Muscle layer of colon (tissue), 2 donors: ENCODE measurements at regions not wholly inside any gene's neighbourhood (a gene's known extent, or its start where the extent isn't known, plus 50 kb on each side); places are given as distances from the start of the nearest gene placed in this dataset.

Experiments
- H3K27ac ChIP-seq: one replicate; pipeline ENCODE4 v1.7.0; 2013; ENCODE audit warnings: low read depth, mild to moderate bottlenecking, low read length, moderate library complexity
- H3K27me3 ChIP-seq, 2 donors: one replicate each; pipeline ENCODE4 v1.7.0; 2013; ENCODE audit warnings: low read length in 2 of 2, mild to moderate bottlenecking in 2 of 2; ENCODE audit not compliant: insufficient read depth in 2 of 2, control insufficient read depth in 1 of 2
- H3K36me3 ChIP-seq: one replicate; pipeline ENCODE4 v1.7.0; 2013; ENCODE audit warnings: mild to moderate bottlenecking, low read length; ENCODE audit not compliant: insufficient read depth
- H3K4me1 ChIP-seq: one replicate; pipeline ENCODE4 v1.7.0; 2013; ENCODE audit warnings: mild to moderate bottlenecking, low read length; ENCODE audit not compliant: insufficient read depth
- H3K4me3 ChIP-seq, 2 donors: one replicate each; pipeline ENCODE4 v1.7.0; 2013; ENCODE audit warnings: low read length in 2 of 2, low read depth in 1 of 2, mild to moderate bottlenecking in 1 of 2, moderate library complexity in 1 of 2
- H3K9ac ChIP-seq: one replicate; pipeline ENCODE4 v1.7.0; 2013; ENCODE audit warnings: low read length
- H3K9me3 ChIP-seq: one replicate; pipeline ENCODE4 v1.7.0; 2013; ENCODE audit warnings: mild to moderate bottlenecking, low read length
- donor health status: abdominal sarcoma.
- donor health status: Adenocarcinoma of cecum.

GRCh38 chr5:28165096-28165495 lies 1126.7 kb upstream of the CDH9 start:
- H3K27ac ChIP-seq = no peak overlapping the region
- H3K4me3 ChIP-seq = no peak overlapping the region

GRCh38 chr5:28164568-28164967 lies 1126.2 kb upstream of the CDH9 start:
- H3K27me3 ChIP-seq = no peaks in the 10 kb centered on the region
- no peaks in the 10 kb centered on the region for H3K36me3 ChIP-seq
- H3K4me1 ChIP-seq = no peaks in the 10 kb centered on the region
- H3K9ac ChIP-seq = no peak overlapping the region
- H3K9me3 ChIP-seq = no peaks in the 10 kb centered on the region
- no peak overlapping the region for H3K4me3 ChIP-seq
- no peak overlapping the region for H3K27ac ChIP-seq

More at GRCh38 chr5:28165096-28165495, 1126.7 kb upstream of the CDH9 start:
- no peaks in the 10 kb centered on the region for H3K4me1 ChIP-seq
- no peak overlapping the region for H3K9ac ChIP-seq
- no peaks in the 10 kb centered on the region for H3K27me3 ChIP-seq
- H3K36me3 ChIP-seq = no peaks in the 10 kb centered on the region
- no peaks in the 10 kb centered on the region for H3K9me3 ChIP-seq

GRCh38 chr5:28156981-28157380 lies 1118.6 kb upstream of the CDH9 start:
- no peak overlapping the region for H3K27ac ChIP-seq
- no peaks in the 10 kb centered on the region for H3K27me3 ChIP-seq
- H3K36me3 ChIP-seq = no peaks in the 10 kb centered on the region
- no peak overlapping the region for H3K4me3 ChIP-seq
- H3K9me3 ChIP-seq = no peaks in the 10 kb centered on the region
- H3K4me1 ChIP-seq = no peaks in the 10 kb centered on the region
- no peak overlapping the region for H3K9ac ChIP-seq

GRCh38 chr5:28143519-28143918 lies 1105.1 kb upstream of the CDH9 start:
- H3K36me3 ChIP-seq = no peaks in the 10 kb centered on the region

GRCh38 chr5:28132151-28132550 lies 1093.8 kb upstream of the CDH9 start:
- Histone ChIP-seq H3K9me3 (no peaks in the 10 kb centered on the region), H3K4me1 (no peaks in the 10 kb centered on the region), H3K27me3 (no peaks in the 10 kb centered on the region), H3K4me3 (no peak overlapping the region), H3K27ac (no peak overlapping the region), H3K9ac (no peak overlapping the region), H3K36me3 (no peaks in the 10 kb centered on the region)

More at GRCh38 chr5:28143519-28143918, 1105.1 kb upstream of the CDH9 start:
- no peak overlapping the region for H3K27ac ChIP-seq
- H3K4me1 ChIP-seq = no peaks in the 10 kb centered on the region
- H3K9ac ChIP-seq = no peak overlapping the region
- no peak overlapping the region for H3K4me3 ChIP-seq
- H3K9me3 ChIP-seq = no peaks in the 10 kb centered on the region
- H3K27me3 ChIP-seq = no peaks in the 10 kb centered on the region

GRCh38 chr5:28117691-28118090 lies 1079.3 kb upstream of the CDH9 start:
- Histone ChIP-seq H3K9ac (no peak overlapping the region), H3K9me3 (no peaks in the 10 kb centered on the region), H3K4me3 (no peak overlapping the region)

GRCh38 chr5:28117273-28117672 lies 1078.9 kb upstream of the CDH9 start:
- Histone ChIP-seq H3K27ac (no peak overlapping the region), H3K4me3 (no peak overlapping the region), H3K9me3 (no peaks in the 10 kb centered on the region), H3K36me3 (no peaks in the 10 kb centered on the region), H3K4me1 (no peaks in the 10 kb centered on the region), H3K9ac (no peak overlapping the region), H3K27me3 (no peaks in the 10 kb centered on the region)

More at GRCh38 chr5:28117691-28118090, 1079.3 kb upstream of the CDH9 start:
- no peaks in the 10 kb centered on the region for H3K27me3 ChIP-seq
- no peaks in the 10 kb centered on the region for H3K36me3 ChIP-seq
- H3K4me1 ChIP-seq = no peaks in the 10 kb centered on the region
- H3K27ac ChIP-seq = no peak overlapping the region

GRCh38 chr5:28110781-28111180 lies 1072.4 kb upstream of the CDH9 start:
- no peaks in the 10 kb centered on the region for H3K9me3 ChIP-seq
- H3K27me3 ChIP-seq = no peaks in the 10 kb centered on the region
- no peak overlapping the region for H3K4me3 ChIP-seq
- no peak overlapping the region for H3K9ac ChIP-seq
- H3K4me1 ChIP-seq = no peaks in the 10 kb centered on the region
- no peaks in the 10 kb centered on the region for H3K36me3 ChIP-seq
- H3K27ac ChIP-seq = no peak overlapping the region

- H3K36me3 ChIP-seq = no peaks in the 10 kb centered on the region
Observed at GRCh38 chr5:28104080-28104479, 1065.7 kb upstream of the CDH9 start.

GRCh38 chr5:28084069-28084468 lies 1045.7 kb upstream of the CDH9 start:
- no peak overlapping the region for H3K4me3 ChIP-seq
- no peaks in the 10 kb centered on the region for H3K36me3 ChIP-seq
- H3K9ac ChIP-seq = no peak overlapping the region
- H3K4me1 ChIP-seq = no peaks in the 10 kb centered on the region
- H3K9me3 ChIP-seq = no peaks in the 10 kb centered on the region
- H3K27me3 ChIP-seq = no peaks in the 10 kb centered on the region
- no peak overlapping the region for H3K27ac ChIP-seq

More at GRCh38 chr5:28104080-28104479, 1065.7 kb upstream of the CDH9 start:
- Histone ChIP-seq H3K9me3 (no peaks in the 10 kb centered on the region), H3K4me1 (no peaks in the 10 kb centered on the region), H3K4me3 (no peak overlapping the region), H3K9ac (no peak overlapping the region), H3K27ac (no peak overlapping the region), H3K27me3 (no peaks in the 10 kb centered on the region)

- no peaks in the 10 kb centered on the region for H3K4me1 ChIP-seq
- H3K27ac ChIP-seq = no peak overlapping the region
- H3K9me3 ChIP-seq = no peaks in the 10 kb centered on the region
- H3K4me3 ChIP-seq = no peak overlapping the region
- H3K27me3 ChIP-seq = no peaks in the 10 kb centered on the region
- no peaks in the 10 kb centered on the region for H3K36me3 ChIP-seq
- H3K9ac ChIP-seq = no peak overlapping the region
Observed at GRCh38 chr5:28082610-28083009, 1044.2 kb upstream of the CDH9 start.

GRCh38 chr5:28077291-28078240 lies 1039.2 kb upstream of the CDH9 start:
- no peaks in the 10 kb centered on the region for H3K9me3 ChIP-seq
- H3K27ac ChIP-seq = no peak overlapping the region
- H3K36me3 ChIP-seq = no peaks in the 10 kb centered on the region
- H3K4me1 ChIP-seq = no peaks in the 10 kb centered on the region
- no peak overlapping the region for H3K4me3 ChIP-seq
- H3K9ac ChIP-seq = no peak overlapping the region
- no peaks in the 10 kb centered on the region for H3K27me3 ChIP-seq
